Neural crest cell (in vitro differentiated cells): ENCODE measurements at regions not wholly inside any gene's neighbourhood (a gene's known extent, or its start where the extent isn't known, plus 50 kb on each side); places are given as distances from the start of the nearest gene placed in this dataset.

Experiments used
- DNase-seq: peaks from one replicate; pipeline ENCODE4 v3.0.0; 2021; ENCODE audit warnings: low read depth, mixed read lengths, low spot score
- H3K27ac Mint-ChIP-seq: one replicate; pipeline ENCODE4 v1.8.0; 2021; ENCODE audit warnings: mild to moderate bottlenecking, mixed read lengths; ENCODE audit not compliant: unreplicated experiment
- H3K27me3 Mint-ChIP-seq: 2 replicates; pipeline ENCODE4 v1.8.0; 2021; ENCODE audit warnings: low read depth, mild to moderate bottlenecking, mixed read lengths
- H3K36me3 Mint-ChIP-seq: 2 replicates; pipeline ENCODE4 v1.8.0; 2021; ENCODE audit warnings: low read depth, mild to moderate bottlenecking, mixed read lengths
- H3K4me1 Mint-ChIP-seq: 2 replicates; pipeline ENCODE4 v1.8.0; 2021; ENCODE audit warnings: mixed read lengths
- H3K4me3 Mint-ChIP-seq: one replicate; pipeline ENCODE4 v1.8.0; 2021; ENCODE audit warnings: mild to moderate bottlenecking, mixed read lengths
- H3K9me3 Mint-ChIP-seq: 2 replicates; pipeline ENCODE4 v1.8.0; 2021; ENCODE audit warnings: mixed read lengths
- CTCF ChIP-seq: fragments of 200-600 bp; sonication (generic); conservative IDR thresholded peaks from 2 replicates; pipeline ENCODE4 v1.5.0; 2021; ENCODE audit warnings: antibody characterized with exemption, mild to moderate bottlenecking

- peaks cover 11% of the 10 kb centered on the region for H3K4me1 Mint-ChIP-seq
- no peak for TF ChIP-seq CTCF
- no peak overlapping the region for H3K4me3 Mint-ChIP-seq
- H3K36me3 Mint-ChIP-seq: no peaks in the 10 kb centered on the region
- H3K27me3 Mint-ChIP-seq: no peaks in the 10 kb centered on the region
- DNase-seq: no peak
- peaks cover 10% of the 10 kb centered on the region for H3K9me3 Mint-ChIP-seq
- no peak overlapping the region for H3K27ac Mint-ChIP-seq
Measured at GRCh38 chr3:117107946-117108345, 398.4 kb downstream of the TUSC7 start.

GRCh38 chr3:117109178-117109577 is 399.6 kb downstream of the TUSC7 start:
- TF ChIP-seq CTCF: no peak
- H3K9me3 Mint-ChIP-seq: peaks cover 10% of the 10 kb centered on the region
- peaks cover 16% of the 10 kb centered on the region for H3K4me1 Mint-ChIP-seq
- no peak overlapping the region for H3K27ac Mint-ChIP-seq
- no peaks in the 10 kb centered on the region for H3K27me3 Mint-ChIP-seq
- H3K36me3 Mint-ChIP-seq: no peaks in the 10 kb centered on the region
- no peak for DNase-seq
- H3K4me3 Mint-ChIP-seq: no peak overlapping the region

GRCh38 chr3:117114517-117115265 is 405.1 kb downstream of the TUSC7 start:
- Mint-ChIP-seq H3K4me1 (peaks cover 24% of the 10 kb centered on the region), H3K36me3 (no peaks in the 10 kb centered on the region), H3K4me3 (no peak overlapping the region), H3K27me3 (no peaks in the 10 kb centered on the region), H3K27ac (no peak overlapping the region), H3K9me3 (no peaks in the 10 kb centered on the region)
- DNase-seq: no peak
- no peak for TF ChIP-seq CTCF

- DNase-seq: no peak
- Mint-ChIP-seq H3K27me3 (no peaks in the 10 kb centered on the region), H3K27ac (no peak overlapping the region), H3K36me3 (no peaks in the 10 kb centered on the region), H3K4me1 (peaks cover 24% of the 10 kb centered on the region), H3K9me3 (no peaks in the 10 kb centered on the region), H3K4me3 (no peak overlapping the region)
- no peak for TF ChIP-seq CTCF
Measured at GRCh38 chr3:117117188-117117936, 407.8 kb downstream of the TUSC7 start.

- Mint-ChIP-seq H3K27me3 (no peaks in the 10 kb centered on the region), H3K4me3 (no peak overlapping the region), H3K9me3 (no peaks in the 10 kb centered on the region), H3K36me3 (no peaks in the 10 kb centered on the region), H3K27ac (no peak overlapping the region), H3K4me1 (peaks cover 18% of the 10 kb centered on the region)
- no peak for DNase-seq
- TF ChIP-seq CTCF: no peak
Measured at GRCh38 chr3:117118604-117119003, 409.0 kb downstream of the TUSC7 start.
